GM21423 (cell line): ENCODE measurements at regions not wholly inside any gene's neighbourhood (a gene's known extent, or its start where the extent isn't known, plus 50 kb on each side); places are given as distances from the start of the nearest gene placed in this dataset.
A peak's percentile ranks its signal among the peaks of the same experiment; 100 is the strongest.

ENCODE experiments used
- ATAC-seq: cut with Tn5 transposase; IDR thresholded peaks from one replicate; pipeline ENCODE4 v1.9.1; 2021; ENCODE audit warnings: mild to moderate bottlenecking, moderate library complexity; ENCODE audit not compliant: unreplicated experiment

- no peak for ATAC-seq
These were observed 134.6 kb downstream of the VRK1 start for GRCh38 chr14:96931751-96932150.

GRCh38 chr14:96934638-96935330, 137.6 kb downstream of the VRK1 start:
- no peak for ATAC-seq

GRCh38 chr14:96938946-96939345, 141.8 kb downstream of the VRK1 start:
- no peak for ATAC-seq

GRCh38 chr14:96940009-96940408, 142.8 kb downstream of the VRK1 start:
- no peak for ATAC-seq

- no peak for ATAC-seq
These were observed 147.1 kb downstream of the VRK1 start for GRCh38 chr14:96944297-96944696.

GRCh38 chr14:96945721-96946120, 148.5 kb downstream of the VRK1 start:
- no peak for ATAC-seq

GRCh38 chr14:96949594-96949993, 152.4 kb downstream of the VRK1 start:
- no peak for ATAC-seq

- no peak for ATAC-seq
These were observed 154.3 kb downstream of the VRK1 start for GRCh38 chr14:96951511-96951910.

GRCh38 chr14:96953087-96953874, 156.1 kb downstream of the VRK1 start:
- no peak for ATAC-seq

GRCh38 chr14:96953875-96954185, 156.6 kb downstream of the VRK1 start:
- ATAC-seq = no peak

- no peak for ATAC-seq
These were observed 159.5 kb downstream of the VRK1 start for GRCh38 chr14:96956464-96957239.

- no peak for ATAC-seq
These were observed 160.9 kb downstream of the VRK1 start for GRCh38 chr14:96958057-96958456.

- ATAC-seq = no peak
These were observed 162.8 kb downstream of the VRK1 start for GRCh38 chr14:96959992-96960391.

- ATAC-seq = no peak
These were observed 163.5 kb downstream of the VRK1 start for GRCh38 chr14:96960598-96961116.

- ATAC-seq = no peak
These were observed 164.7 kb downstream of the VRK1 start for GRCh38 chr14:96961895-96962294.

- ATAC-seq = peak; percentile 84
These were observed 165.2 kb downstream of the VRK1 start for GRCh38 chr14:96962337-96962736.

GRCh38 chr14:96964726-96965415, 167.7 kb downstream of the VRK1 start:
- ATAC-seq = no peak

GRCh38 chr14:96965885-96966595, 168.9 kb downstream of the VRK1 start:
- no peak for ATAC-seq

- no peak for ATAC-seq
These were observed 177.9 kb downstream of the VRK1 start for GRCh38 chr14:96975116-96975515.

GRCh38 chr14:96978525-96979272, 181.5 kb downstream of the VRK1 start:
- no peak for ATAC-seq
